Activated T-helper 1 cell treated with anti-CD3 and anti-CD28 coated beads, Interleukin-12 subunit alpha, Interleukin-12 subunit beta, Interleukin-2, Interleukin-4 antibody, amounts not matched to agents 30 ng/mL and 10 ng/mL and 1 ng/mL, durations not matched to agents 14 hours and 24 hours and 36 hours (primary cell): ENCODE measurements at regions not wholly inside any gene's neighbourhood (a gene's known extent, or its start where the extent isn't known, plus 50 kb on each side); places are given as distances from the start of the nearest gene placed in this dataset.

Source experiments
- DNase-seq: peaks from one replicate; pipeline ENCODE4 v3.0.0; 2021; ENCODE audit warnings: low spot score
- H3K27ac Mint-ChIP-seq: one replicate; pipeline ENCODE4 v1.8.0; 2021; ENCODE audit warnings: mild to moderate bottlenecking, mixed read lengths
- H3K27me3 Mint-ChIP-seq: one replicate; pipeline ENCODE4 v1.8.0; 2022; ENCODE audit warnings: mild to moderate bottlenecking, moderate library complexity, mixed read lengths; ENCODE audit not compliant: insufficient read depth
- H3K36me3 Mint-ChIP-seq: one replicate; pipeline ENCODE4 v1.8.0; 2021; ENCODE audit warnings: low read depth, mixed read lengths
- H3K4me1 Mint-ChIP-seq: one replicate; pipeline ENCODE4 v1.8.0; 2021; ENCODE audit warnings: low read depth, mixed read lengths
- H3K4me3 Mint-ChIP-seq: one replicate; pipeline ENCODE4 v1.8.0; 2021; ENCODE audit warnings: mild to moderate bottlenecking, moderate library complexity, mixed read lengths
- H3K9me3 Mint-ChIP-seq: one replicate; pipeline ENCODE4 v1.8.0; 2021; ENCODE audit warnings: mixed read lengths
- intact Hi-C: fragments of 100-400 bp; cut with micrococcal nuclease; formaldehyde crosslinking; loops from one replicate; pipeline ENCODE4 v1.15.1; 2024

- intact Hi-C loops, result loop anchor here (1.0 kb wide), 1 partner anchor 990 kb away; no protein-coding TSS in a partner anchor
- H3K9me3 Mint-ChIP-seq, result no peaks in the 10 kb centered on the region
These were observed 214.0 kb upstream of the UGT8 start for GRCh38 chr4:114384629-114385028.

GRCh38 chr4:114385195-114385985 is 213.2 kb upstream of the UGT8 start:
- Mint-ChIP-seq H3K27me3 (peaks cover 2% of the 10 kb centered on the region), H3K4me3 (no peak overlapping the region), H3K4me1 (no peaks in the 10 kb centered on the region), H3K36me3 (no peaks in the 10 kb centered on the region), H3K9me3 (no peaks in the 10 kb centered on the region), H3K27ac (no peak overlapping the region)
- intact Hi-C loops, result no loop called here
- no peak for DNase-seq

More at GRCh38 chr4:114384629-114385028, 214.0 kb upstream of the UGT8 start:
- DNase-seq, result no peak
- Mint-ChIP-seq H3K36me3 (no peaks in the 10 kb centered on the region), H3K4me1 (no peaks in the 10 kb centered on the region), H3K4me3 (no peak overlapping the region), H3K27me3 (peaks cover 2% of the 10 kb centered on the region), H3K27ac (no peak overlapping the region)

- Mint-ChIP-seq H3K9me3 (no peaks in the 10 kb centered on the region), H3K36me3 (no peaks in the 10 kb centered on the region), H3K27me3 (peaks cover 2% of the 10 kb centered on the region), H3K4me1 (no peaks in the 10 kb centered on the region), H3K4me3 (no peak overlapping the region), H3K27ac (no peak overlapping the region)
- DNase-seq, result no peak
- intact Hi-C loops, result loop anchor here (1.0 kb wide), 2 partner anchors 273 to 309 kb away; no protein-coding TSS in a partner anchor
These were observed 211.9 kb upstream of the UGT8 start for GRCh38 chr4:114386637-114387233.

GRCh38 chr4:114389070-114389685 is 209.4 kb upstream of the UGT8 start:
- no peak for DNase-seq
- Mint-ChIP-seq H3K27me3 (no peaks in the 10 kb centered on the region), H3K4me1 (no peaks in the 10 kb centered on the region), H3K27ac (no peak overlapping the region), H3K4me3 (no peak overlapping the region), H3K36me3 (no peaks in the 10 kb centered on the region), H3K9me3 (no peaks in the 10 kb centered on the region)
- intact Hi-C loops, result no loop called here

GRCh38 chr4:114393295-114394038 is 205.1 kb upstream of the UGT8 start:
- intact Hi-C loops, result no loop called here
- Mint-ChIP-seq H3K27me3 (peaks cover 6% of the 10 kb centered on the region), H3K27ac (no peak overlapping the region), H3K4me1 (no peaks in the 10 kb centered on the region), H3K9me3 (no peaks in the 10 kb centered on the region), H3K36me3 (no peaks in the 10 kb centered on the region), H3K4me3 (no peak overlapping the region)
- DNase-seq, result no peak

- Mint-ChIP-seq H3K27me3 (peaks cover 6% of the 10 kb centered on the region), H3K9me3 (no peaks in the 10 kb centered on the region), H3K4me1 (no peaks in the 10 kb centered on the region), H3K27ac (no peak overlapping the region), H3K36me3 (no peaks in the 10 kb centered on the region), H3K4me3 (no peak overlapping the region)
- no peak for DNase-seq
- intact Hi-C loops, result no loop called here
These were observed 201.8 kb upstream of the UGT8 start for GRCh38 chr4:114396808-114397207.

GRCh38 chr4:114398410-114398809 is 200.2 kb upstream of the UGT8 start:
- H3K4me1 Mint-ChIP-seq, result no peaks in the 10 kb centered on the region
- H3K27me3 Mint-ChIP-seq, result peaks cover 6% of the 10 kb centered on the region
- no peaks in the 10 kb centered on the region for H3K9me3 Mint-ChIP-seq
- DNase-seq, result no peak
- H3K4me3 Mint-ChIP-seq, result no peak overlapping the region
- intact Hi-C loops, result no loop called here
- H3K36me3 Mint-ChIP-seq, result no peaks in the 10 kb centered on the region
- H3K27ac Mint-ChIP-seq, result no peak overlapping the region

- H3K27ac Mint-ChIP-seq, result no peak overlapping the region
- no peaks in the 10 kb centered on the region for H3K4me1 Mint-ChIP-seq
- no peaks in the 10 kb centered on the region for H3K9me3 Mint-ChIP-seq
- H3K27me3 Mint-ChIP-seq, result peaks cover 6% of the 10 kb centered on the region
- intact Hi-C loops, result no loop called here
- DNase-seq, result no peak
- H3K4me3 Mint-ChIP-seq, result no peak overlapping the region
- H3K36me3 Mint-ChIP-seq, result no peaks in the 10 kb centered on the region
These were observed 199.5 kb upstream of the UGT8 start for GRCh38 chr4:114399105-114399504.

- H3K9me3 Mint-ChIP-seq, result no peaks in the 10 kb centered on the region
- no peaks in the 10 kb centered on the region for H3K4me1 Mint-ChIP-seq
- no peak overlapping the region for H3K4me3 Mint-ChIP-seq
- peaks cover 6% of the 10 kb centered on the region for H3K27me3 Mint-ChIP-seq
- no peaks in the 10 kb centered on the region for H3K36me3 Mint-ChIP-seq
- intact Hi-C loops, result no loop called here
- DNase-seq, result no peak
- H3K27ac Mint-ChIP-seq, result no peak overlapping the region
These were observed 198.1 kb upstream of the UGT8 start for GRCh38 chr4:114400531-114400930.

- no peak overlapping the region for H3K4me3 Mint-ChIP-seq
- intact Hi-C loops, result no loop called here
- H3K27me3 Mint-ChIP-seq, result peaks cover 6% of the 10 kb centered on the region
- no peak for DNase-seq
- no peaks in the 10 kb centered on the region for H3K4me1 Mint-ChIP-seq
- no peak overlapping the region for H3K27ac Mint-ChIP-seq
- H3K36me3 Mint-ChIP-seq, result no peaks in the 10 kb centered on the region
- no peaks in the 10 kb centered on the region for H3K9me3 Mint-ChIP-seq
These were observed 197.1 kb upstream of the UGT8 start for GRCh38 chr4:114401483-114401882.

GRCh38 chr4:114417214-114417613 is 181.4 kb upstream of the UGT8 start:
- Mint-ChIP-seq H3K4me1 (no peaks in the 10 kb centered on the region), H3K27me3 (no peaks in the 10 kb centered on the region), H3K9me3 (no peaks in the 10 kb centered on the region), H3K27ac (no peak overlapping the region), H3K4me3 (no peak overlapping the region), H3K36me3 (no peaks in the 10 kb centered on the region)
- intact Hi-C loops, result no loop called here
- DNase-seq, result no peak

GRCh38 chr4:114420069-114420468 is 178.5 kb upstream of the UGT8 start:
- intact Hi-C loops, result no loop called here
- Mint-ChIP-seq H3K27me3 (no peaks in the 10 kb centered on the region), H3K4me3 (no peak overlapping the region)

GRCh38 chr4:114423582-114423981 is 175.0 kb upstream of the UGT8 start:
- intact Hi-C loops, result no loop called here
- no peaks in the 10 kb centered on the region for H3K4me1 Mint-ChIP-seq
- H3K36me3 Mint-ChIP-seq, result no peaks in the 10 kb centered on the region
- H3K27me3 Mint-ChIP-seq, result peaks cover 3% of the 10 kb centered on the region
- no peak overlapping the region for H3K27ac Mint-ChIP-seq
- no peak overlapping the region for H3K4me3 Mint-ChIP-seq
- H3K9me3 Mint-ChIP-seq, result no peaks in the 10 kb centered on the region
- no peak for DNase-seq

More at GRCh38 chr4:114420069-114420468, 178.5 kb upstream of the UGT8 start:
- Mint-ChIP-seq H3K36me3 (no peaks in the 10 kb centered on the region), H3K27ac (no peak overlapping the region), H3K9me3 (no peaks in the 10 kb centered on the region), H3K4me1 (no peaks in the 10 kb centered on the region)
- no peak for DNase-seq
